ENCODE measurements at regions not wholly inside any gene's neighbourhood (a gene's known extent, or its start where the extent isn't known, plus 50 kb on each side); places are given as distances from the start of the nearest gene placed in this dataset.

- DNase-seq (ENCODE audit: low read depth): no peak
- H3K36me3 ChIP-seq (ENCODE audit: control insufficient read depth, insufficient read depth, low read length, severe bottlenecking): no peaks in the 10 kb centered on the region
Measured at GRCh38 chr13:106405731-106406130, 129.7 kb downstream of the EFNB2 start.

GRCh38 chr13:106403280-106403679 is 132.2 kb downstream of the EFNB2 start:
- Histone ChIP-seq H3K4me3 (ENCODE audit: low read length) (no peak overlapping the region), H3K36me3 (ENCODE audit: control insufficient read depth, insufficient read depth, low read length, severe bottlenecking) (no peaks in the 10 kb centered on the region), H3K9ac (ENCODE audit: low read length) (no peak overlapping the region), H3K4me1 (ENCODE audit: control insufficient read depth, insufficient read depth, low read length) (no peaks in the 10 kb centered on the region), H3K9me3 (ENCODE audit: control insufficient read depth, low read length) (no peaks in the 10 kb centered on the region), H3K27me3 (replicated peaks; ENCODE audit: control insufficient read depth, insufficient read depth, low read length) (peaks cover 15% of the 10 kb centered on the region)
- no peak for DNase-seq (ENCODE audit: low read depth)

More at GRCh38 chr13:106405731-106406130, 129.7 kb downstream of the EFNB2 start:
- Histone ChIP-seq H3K4me3 (ENCODE audit: low read length) (no peak overlapping the region), H3K4me1 (ENCODE audit: control insufficient read depth, insufficient read depth, low read length) (no peaks in the 10 kb centered on the region), H3K9ac (ENCODE audit: low read length) (no peak overlapping the region), H3K9me3 (ENCODE audit: control insufficient read depth, low read length) (no peaks in the 10 kb centered on the region), H3K27me3 (replicated peaks; ENCODE audit: control insufficient read depth, insufficient read depth, low read length) (peaks cover 15% of the 10 kb centered on the region)

DNA sequence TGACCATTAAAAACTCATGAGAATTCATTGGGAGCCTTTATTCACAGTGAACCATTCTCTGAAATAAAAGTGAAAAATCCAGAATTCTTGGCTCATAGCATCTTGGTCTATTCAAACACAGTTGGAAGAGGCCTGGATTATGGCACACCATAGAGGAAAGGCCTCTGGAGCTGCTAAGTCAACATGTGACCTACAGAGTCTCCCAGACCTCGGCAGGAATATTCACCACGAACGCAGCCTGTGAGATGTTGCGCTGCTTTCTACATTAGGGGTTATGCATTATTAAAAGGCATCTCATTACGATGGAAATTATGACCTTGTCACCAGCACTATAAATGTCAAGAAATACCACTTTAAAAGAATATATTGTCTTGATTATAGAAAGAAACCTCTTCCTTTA is 132.6 kb downstream of the EFNB2 start:
- Histone ChIP-seq H3K4me1 (ENCODE audit: control insufficient read depth, insufficient read depth, low read length) (no peaks in the 10 kb centered on the region), H3K9me3 (ENCODE audit: control insufficient read depth, low read length) (no peaks in the 10 kb centered on the region), H3K4me3 (ENCODE audit: low read length) (no peak overlapping the region), H3K27me3 (replicated peaks; ENCODE audit: control insufficient read depth, insufficient read depth, low read length) (peaks cover 15% of the 10 kb centered on the region), H3K9ac (ENCODE audit: low read length) (no peak overlapping the region), H3K36me3 (ENCODE audit: control insufficient read depth, insufficient read depth, low read length, severe bottlenecking) (no peaks in the 10 kb centered on the region)
- DNase-seq (ENCODE audit: low read depth): no peak

DNA sequence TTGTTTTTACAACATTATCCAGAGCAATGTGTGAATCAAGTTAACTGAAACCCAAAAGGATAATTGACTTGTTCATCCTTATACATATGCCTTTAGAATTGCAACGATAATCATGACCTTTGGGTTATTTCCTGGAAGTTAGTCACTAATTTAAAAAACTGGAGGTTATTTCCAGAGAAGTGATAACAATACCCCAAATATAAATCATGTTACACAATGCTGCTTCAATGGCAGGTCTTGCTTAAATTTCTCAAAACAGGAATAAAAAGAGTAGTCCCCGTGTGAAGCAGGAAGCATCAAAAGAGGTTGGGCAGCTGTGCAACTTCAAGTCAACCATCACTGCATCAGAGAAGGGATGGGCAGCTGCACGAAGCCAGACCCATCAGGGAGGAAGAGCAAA is 134.4 kb downstream of the EFNB2 start:
- DNase-seq (ENCODE audit: low read depth): no peak
- H3K9me3 ChIP-seq (ENCODE audit: control insufficient read depth, low read length): no peaks in the 10 kb centered on the region
- H3K36me3 ChIP-seq (ENCODE audit: control insufficient read depth, insufficient read depth, low read length, severe bottlenecking): no peaks in the 10 kb centered on the region
- no peak overlapping the region for H3K9ac ChIP-seq (ENCODE audit: low read length)
- peaks cover 2% of the 10 kb centered on the region for H3K27me3 ChIP-seq (replicated peaks; ENCODE audit: control insufficient read depth, insufficient read depth, low read length)
- H3K4me1 ChIP-seq (ENCODE audit: control insufficient read depth, insufficient read depth, low read length): no peaks in the 10 kb centered on the region
- H3K4me3 ChIP-seq (ENCODE audit: low read length): no peak overlapping the region

DNA sequence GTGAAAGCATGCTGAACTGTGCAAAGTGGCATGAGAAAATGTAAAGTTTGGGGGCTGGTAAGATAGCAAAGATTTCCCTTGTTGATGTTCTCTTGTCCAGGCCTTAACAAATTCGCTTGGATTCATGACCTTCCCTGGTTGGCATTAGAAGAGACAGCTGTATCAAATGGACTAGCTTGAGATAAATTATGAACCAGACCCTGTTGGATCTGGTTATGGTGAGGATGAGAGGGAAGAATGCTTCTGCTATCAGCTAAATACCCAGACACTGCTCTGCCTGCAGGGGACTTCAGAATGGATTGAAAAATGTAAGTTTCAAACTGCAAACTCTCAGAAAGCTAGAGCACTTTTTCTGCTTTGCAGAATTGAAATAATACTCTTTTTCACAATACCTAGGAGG is 135.2 kb downstream of the EFNB2 start:
- no peak for DNase-seq (ENCODE audit: low read depth)

DNA sequence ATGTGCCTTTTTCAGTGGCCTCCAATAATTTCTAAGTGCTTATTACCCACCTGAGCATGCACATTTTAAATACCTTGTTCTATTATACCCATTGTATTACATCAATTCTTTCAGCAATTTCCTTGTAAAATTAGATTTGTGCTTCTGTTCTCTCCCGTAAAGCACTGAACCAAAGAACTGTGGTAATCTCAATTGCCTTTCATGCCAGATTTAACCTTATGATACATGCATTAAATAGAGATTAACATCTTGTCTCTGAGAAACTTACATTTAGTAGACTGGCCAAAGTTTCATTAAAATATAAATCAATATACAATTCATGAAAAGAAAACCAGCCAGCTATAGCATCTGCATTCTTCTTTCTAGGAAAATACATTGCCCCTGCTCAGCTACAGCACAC is 137.2 kb downstream of the EFNB2 start:
- no peak overlapping the region for H3K9ac ChIP-seq (ENCODE audit: low read length)
- no peaks in the 10 kb centered on the region for H3K4me1 ChIP-seq (ENCODE audit: control insufficient read depth, insufficient read depth, low read length)
- no peak overlapping the region for H3K4me3 ChIP-seq (ENCODE audit: low read length)
- no peaks in the 10 kb centered on the region for H3K9me3 ChIP-seq (ENCODE audit: control insufficient read depth, low read length)
- DNase-seq (ENCODE audit: low read depth): no peak
- no peaks in the 10 kb centered on the region for H3K27me3 ChIP-seq (replicated peaks; ENCODE audit: control insufficient read depth, insufficient read depth, low read length)
- no peaks in the 10 kb centered on the region for H3K36me3 ChIP-seq (ENCODE audit: control insufficient read depth, insufficient read depth, low read length, severe bottlenecking)

More for the DNA sequence above, 135.2 kb downstream of the EFNB2 start:
- H3K9me3 ChIP-seq (ENCODE audit: control insufficient read depth, low read length): no peaks in the 10 kb centered on the region
- H3K36me3 ChIP-seq (ENCODE audit: control insufficient read depth, insufficient read depth, low read length, severe bottlenecking): no peaks in the 10 kb centered on the region
- no peak overlapping the region for H3K4me3 ChIP-seq (ENCODE audit: low read length)
- no peaks in the 10 kb centered on the region for H3K27me3 ChIP-seq (replicated peaks; ENCODE audit: control insufficient read depth, insufficient read depth, low read length)
- H3K9ac ChIP-seq (ENCODE audit: low read length): no peak overlapping the region
- H3K4me1 ChIP-seq (ENCODE audit: control insufficient read depth, insufficient read depth, low read length): no peaks in the 10 kb centered on the region

DNA sequence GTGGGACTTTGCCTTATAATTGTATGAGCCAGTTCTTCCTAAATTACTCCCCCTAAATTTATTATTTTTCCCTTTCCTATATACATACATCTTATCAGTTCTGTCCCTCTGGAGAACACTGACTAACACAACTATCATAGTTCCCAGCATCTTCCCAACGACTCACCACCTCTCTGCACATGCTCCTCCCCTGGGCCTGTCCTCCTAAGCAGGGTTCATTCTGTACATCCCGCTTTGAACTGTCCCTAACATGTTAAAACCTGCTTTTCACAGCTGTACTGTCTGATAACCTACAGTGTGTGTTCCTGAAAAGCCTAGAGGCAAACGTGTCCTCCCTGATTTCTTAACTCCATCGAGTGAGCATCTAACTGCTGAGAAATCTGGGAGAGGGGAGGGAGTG is 141.7 kb downstream of the EFNB2 start:
- H3K27me3 ChIP-seq (replicated peaks; ENCODE audit: control insufficient read depth, insufficient read depth, low read length): no peaks in the 10 kb centered on the region
- H3K4me3 ChIP-seq (ENCODE audit: low read length): no peak overlapping the region
- H3K9me3 ChIP-seq (ENCODE audit: control insufficient read depth, low read length): no peaks in the 10 kb centered on the region
- H3K9ac ChIP-seq (ENCODE audit: low read length): no peak overlapping the region
- H3K4me1 ChIP-seq (ENCODE audit: control insufficient read depth, insufficient read depth, low read length): no peaks in the 10 kb centered on the region
- no peak for DNase-seq (ENCODE audit: low read depth)
- H3K36me3 ChIP-seq (ENCODE audit: control insufficient read depth, insufficient read depth, low read length, severe bottlenecking): no peaks in the 10 kb centered on the region

DNA sequence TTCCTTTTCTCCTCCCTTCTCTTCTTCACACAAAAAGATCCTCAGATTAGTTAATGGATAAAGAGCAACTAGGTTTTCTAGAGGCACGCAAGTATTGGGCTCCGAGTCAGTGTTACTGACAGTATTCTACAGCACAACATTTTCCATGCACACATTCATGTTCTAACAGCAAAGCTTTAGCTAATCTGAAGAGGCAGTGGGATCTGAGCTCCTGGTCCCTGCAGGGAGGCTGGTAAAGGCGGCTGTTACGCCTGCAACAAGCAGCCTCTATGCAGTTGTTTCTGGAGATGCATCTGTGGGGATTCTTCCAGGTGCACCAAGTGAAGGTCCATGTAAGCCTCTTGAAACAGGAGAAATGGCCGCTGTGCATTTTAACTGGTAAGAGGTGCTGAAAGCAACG is 143.8 kb downstream of the EFNB2 start:
- Histone ChIP-seq H3K27me3 (replicated peaks; ENCODE audit: control insufficient read depth, insufficient read depth, low read length) (no peaks in the 10 kb centered on the region), H3K4me3 (ENCODE audit: low read length) (no peak overlapping the region), H3K4me1 (ENCODE audit: control insufficient read depth, insufficient read depth, low read length) (no peaks in the 10 kb centered on the region), H3K9ac (ENCODE audit: low read length) (no peak overlapping the region), H3K36me3 (ENCODE audit: control insufficient read depth, insufficient read depth, low read length, severe bottlenecking) (no peaks in the 10 kb centered on the region), H3K9me3 (ENCODE audit: control insufficient read depth, low read length) (no peaks in the 10 kb centered on the region)
- DNase-seq (ENCODE audit: low read depth): no peak

- H3K4me3 ChIP-seq (ENCODE audit: low read length): no peak overlapping the region
- no peaks in the 10 kb centered on the region for H3K36me3 ChIP-seq (ENCODE audit: control insufficient read depth, insufficient read depth, low read length, severe bottlenecking)
- no peaks in the 10 kb centered on the region for H3K4me1 ChIP-seq (ENCODE audit: control insufficient read depth, insufficient read depth, low read length)
- no peaks in the 10 kb centered on the region for H3K9me3 ChIP-seq (ENCODE audit: control insufficient read depth, low read length)
- no peak for DNase-seq (ENCODE audit: low read depth)
- H3K9ac ChIP-seq (ENCODE audit: low read length): no peak overlapping the region
- no peaks in the 10 kb centered on the region for H3K27me3 ChIP-seq (replicated peaks; ENCODE audit: control insufficient read depth, insufficient read depth, low read length)
Measured at GRCh38 chr13:106391271-106391670, 144.2 kb downstream of the EFNB2 start.

GRCh38 chr13:106390367-106390766 is 145.1 kb downstream of the EFNB2 start:
- Histone ChIP-seq H3K36me3 (ENCODE audit: control insufficient read depth, insufficient read depth, low read length, severe bottlenecking) (no peaks in the 10 kb centered on the region), H3K4me1 (ENCODE audit: control insufficient read depth, insufficient read depth, low read length) (no peaks in the 10 kb centered on the region), H3K9me3 (ENCODE audit: control insufficient read depth, low read length) (no peaks in the 10 kb centered on the region), H3K9ac (ENCODE audit: low read length) (no peak overlapping the region), H3K27me3 (replicated peaks; ENCODE audit: control insufficient read depth, insufficient read depth, low read length) (no peaks in the 10 kb centered on the region), H3K4me3 (ENCODE audit: low read length) (no peak overlapping the region)
- no peak for DNase-seq (ENCODE audit: low read depth)

- Histone ChIP-seq H3K9ac (ENCODE audit: low read length) (no peak overlapping the region), H3K9me3 (ENCODE audit: control insufficient read depth, low read length) (no peaks in the 10 kb centered on the region), H3K36me3 (ENCODE audit: control insufficient read depth, insufficient read depth, low read length, severe bottlenecking) (no peaks in the 10 kb centered on the region), H3K4me3 (ENCODE audit: low read length) (no peak overlapping the region), H3K27me3 (replicated peaks; ENCODE audit: control insufficient read depth, insufficient read depth, low read length) (no peaks in the 10 kb centered on the region), H3K4me1 (ENCODE audit: control insufficient read depth, insufficient read depth, low read length) (no peaks in the 10 kb centered on the region)
- DNase-seq (ENCODE audit: low read depth): no peak
Measured at GRCh38 chr13:106385654-106386053, 149.8 kb downstream of the EFNB2 start.

DNA sequence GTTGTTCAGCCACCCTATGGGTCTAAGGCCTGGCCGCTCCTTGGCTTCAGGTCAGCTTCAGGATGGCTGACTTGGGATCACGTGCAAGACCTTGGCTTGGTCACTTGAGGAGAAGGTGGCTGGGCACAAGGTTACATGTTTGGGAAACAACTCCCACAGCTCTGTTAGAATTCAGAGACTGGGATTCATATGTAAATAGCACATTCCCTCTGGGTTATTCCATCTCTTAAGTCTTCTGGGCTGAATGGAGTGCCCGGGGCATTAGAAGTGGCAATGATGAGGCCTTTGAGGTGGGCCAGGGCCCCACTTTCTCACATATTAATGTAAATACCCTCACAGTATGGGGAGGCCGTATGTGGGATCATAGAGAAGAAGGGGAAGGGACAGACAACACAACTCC is 150.9 kb downstream of the EFNB2 start:
- Histone ChIP-seq H3K27me3 (replicated peaks; ENCODE audit: control insufficient read depth, insufficient read depth, low read length) (no peaks in the 10 kb centered on the region), H3K4me3 (ENCODE audit: low read length) (no peak overlapping the region), H3K36me3 (ENCODE audit: control insufficient read depth, insufficient read depth, low read length, severe bottlenecking) (no peaks in the 10 kb centered on the region), H3K9ac (ENCODE audit: low read length) (no peak overlapping the region), H3K9me3 (ENCODE audit: control insufficient read depth, low read length) (no peaks in the 10 kb centered on the region), H3K4me1 (ENCODE audit: control insufficient read depth, insufficient read depth, low read length) (no peaks in the 10 kb centered on the region)
- DNase-seq (ENCODE audit: low read depth): no peak

Measured in adipocyte (in vitro differentiated cells).